Upper lobe of left lung (tissue), 4 donors: ENCODE measurements at regions not wholly inside any gene's neighbourhood (a gene's known extent, or its start where the extent isn't known, plus 50 kb on each side); places are given as distances from the start of the nearest gene placed in this dataset.

Experiments
- CTCF ChIP-seq, 6 experiments: fragments of 450-650 bp in 4 of 6; fragments of 200-600 bp in 2 of 6; sonication (generic) in 2 of 6; IDR thresholded peaks; one replicate each; pipeline ENCODE4 v1.5.1; 2016 to 2019; ENCODE audit warnings: antibody characterized with exemption in 6 of 6
- EP300 ChIP-seq, 4 donors: sonication (generic); formaldehyde crosslinking; IDR thresholded peaks; one replicate each; pipeline ENCODE4 v1.5.1; 2017; ENCODE audit warnings: antibody characterized with exemption in 4 of 4, control low read depth in 2 of 4
- POLR2A ChIP-seq, 4 donors: fragments of 450-650 bp; IDR thresholded peaks; one replicate each; pipeline ENCODE4 v1.5.1; 2016 to 2017; ENCODE audit warnings: antibody characterized with exemption in 4 of 4, mild to moderate bottlenecking in 2 of 4
- POLR2AphosphoS5 ChIP-seq, 2 donors: sonication (generic); formaldehyde crosslinking; IDR thresholded peaks; one replicate each; pipeline ENCODE4 v1.5.1; 2017; ENCODE audit warnings: antibody characterized with exemption in 2 of 2

- TF ChIP-seq CTCF (IDR thresholded peaks at IDR 0.05) = no peak
- TF ChIP-seq POLR2A (IDR thresholded peaks at IDR 0.05) = no peak
- TF ChIP-seq POLR2AphosphoS5 (IDR thresholded peaks at IDR 0.05) = no peak
- no peak for TF ChIP-seq EP300 (IDR thresholded peaks at IDR 0.05)
Observed at GRCh38 chr5:43993634-43994351, 390.8 kb downstream of the NNT start.
